ENCODE measurements at regions not wholly inside any gene's neighbourhood (a gene's known extent, or its start where the extent isn't known, plus 50 kb on each side); places are given as distances from the start of the nearest gene placed in this dataset.
"Not testable (repeated sequence)": the region's sequence is repeated elsewhere in the genome, so short reads cannot be mapped to it uniquely, and the experiment has no call there.

- DNase-seq: no peak
These were observed 868.9 kb upstream of the AUTS2 start for GRCh38 chr7:68729371-68729770.

DNA sequence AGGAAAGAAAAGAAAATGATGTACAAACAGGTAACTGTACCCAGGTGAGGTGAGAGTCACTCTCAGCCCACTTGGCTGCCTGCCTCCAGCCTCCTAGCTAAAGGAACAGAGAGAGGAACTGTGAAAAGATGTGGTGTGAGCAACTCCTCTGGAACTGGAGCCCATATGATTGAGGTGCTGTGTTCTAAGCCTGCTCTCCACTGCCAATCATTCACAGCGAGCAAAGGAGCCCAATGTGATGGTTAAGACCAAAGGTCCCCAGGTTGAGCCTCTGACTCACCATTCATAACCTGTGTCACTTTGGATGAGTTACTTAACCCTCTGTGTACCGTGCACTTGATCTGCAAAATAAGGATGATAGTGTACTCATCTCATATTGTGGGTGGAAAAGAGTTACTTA is 868.1 kb upstream of the AUTS2 start:
- DNase-seq: no peak

- no peak for DNase-seq
These were observed 867.3 kb upstream of the AUTS2 start for GRCh38 chr7:68730964-68731363.

GRCh38 chr7:68733219-68734153 is 864.8 kb upstream of the AUTS2 start:
- DNase-seq: no peak

DNA sequence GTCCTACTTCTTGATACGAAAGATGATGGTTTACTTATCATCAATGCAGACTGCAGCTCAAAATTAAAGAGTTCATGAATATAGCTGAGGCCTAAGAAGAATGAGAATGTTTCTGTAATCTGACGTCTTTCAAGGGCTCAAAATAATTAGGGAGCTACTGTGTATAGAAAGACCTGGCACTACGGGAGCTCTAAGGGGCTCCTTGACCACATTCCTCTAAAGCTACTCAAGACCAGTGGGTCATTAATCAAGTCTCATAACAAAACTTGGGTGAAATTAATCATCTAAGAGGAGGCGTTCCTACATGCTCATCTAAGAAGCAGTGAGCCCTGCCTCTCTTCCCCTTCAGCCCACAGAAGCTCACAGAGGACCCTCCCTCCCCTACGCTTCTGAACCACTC is 863.8 kb upstream of the AUTS2 start:
- no peak for DNase-seq

DNA sequence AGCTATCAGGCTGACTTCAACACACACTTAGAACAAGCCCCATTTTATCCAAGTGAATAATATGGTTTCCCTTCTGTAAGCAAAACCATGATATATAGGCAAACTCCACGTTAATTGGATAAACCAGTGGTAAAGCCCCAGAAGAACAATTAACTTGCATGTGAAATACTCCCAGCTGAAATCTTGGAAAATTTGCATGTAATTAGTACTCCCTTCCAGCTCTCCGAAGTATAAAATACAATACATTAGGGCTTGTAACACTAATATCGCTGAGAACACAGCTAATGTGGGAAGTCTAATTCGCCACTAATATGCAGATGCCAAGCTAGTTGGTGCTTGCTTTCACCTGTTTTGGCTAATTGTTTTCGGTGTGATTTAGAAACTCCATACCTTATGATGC is 859.0 kb upstream of the AUTS2 start:
- no peak for DNase-seq

GRCh38 chr7:68744036-68744435 is 854.2 kb upstream of the AUTS2 start:
- DNase-seq: no peak

GRCh38 chr7:68748934-68749900 is 849.1 kb upstream of the AUTS2 start:
- DNase-seq: no peak

- DNase-seq: no peak
These were observed 845.6 kb upstream of the AUTS2 start for GRCh38 chr7:68752485-68753178.

GRCh38 chr7:68754414-68754813 is 843.9 kb upstream of the AUTS2 start:
- DNase-seq: no peak

GRCh38 chr7:68756986-68757495 is 841.2 kb upstream of the AUTS2 start:
- no peak for DNase-seq

DNA sequence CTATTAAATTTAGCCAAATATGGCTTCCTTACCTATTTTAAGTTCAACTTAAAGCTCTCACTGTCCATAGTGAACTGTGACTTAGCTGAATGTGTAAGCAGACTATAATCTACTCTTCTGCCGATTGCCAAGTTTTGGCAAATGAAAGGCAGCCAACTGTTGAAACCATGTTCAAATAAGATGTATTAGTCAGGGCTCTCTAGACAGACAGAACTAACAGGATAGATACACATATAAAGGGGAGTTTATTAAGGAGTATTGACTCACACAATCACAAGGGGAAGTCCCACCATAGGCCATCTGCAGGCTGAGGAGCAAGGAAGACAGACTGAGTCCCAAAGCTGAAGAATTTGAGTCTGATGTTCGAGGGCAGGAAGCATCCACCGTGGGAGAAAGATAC is 837.7 kb upstream of the AUTS2 start:
- DNase-seq: no peak

DNA sequence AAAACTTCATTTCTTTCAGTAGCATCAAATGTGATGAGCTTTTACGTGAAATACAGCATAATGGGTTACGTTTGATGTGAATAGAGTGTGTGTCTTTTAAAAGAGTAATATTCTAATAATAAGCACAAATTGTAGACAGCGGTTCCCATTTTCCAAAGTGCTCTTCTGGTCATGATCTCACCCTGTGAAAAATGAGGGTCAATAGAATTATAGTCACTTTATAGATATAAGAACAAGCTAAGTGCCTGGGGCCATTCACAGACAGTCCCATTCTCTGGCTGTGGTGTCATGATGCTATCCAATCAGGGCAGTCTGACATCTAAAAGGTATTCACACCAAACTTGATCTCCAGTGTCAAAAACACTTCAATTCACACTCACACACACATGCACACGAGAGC is 830.8 kb upstream of the AUTS2 start:
- DNase-seq: no peak

DNA sequence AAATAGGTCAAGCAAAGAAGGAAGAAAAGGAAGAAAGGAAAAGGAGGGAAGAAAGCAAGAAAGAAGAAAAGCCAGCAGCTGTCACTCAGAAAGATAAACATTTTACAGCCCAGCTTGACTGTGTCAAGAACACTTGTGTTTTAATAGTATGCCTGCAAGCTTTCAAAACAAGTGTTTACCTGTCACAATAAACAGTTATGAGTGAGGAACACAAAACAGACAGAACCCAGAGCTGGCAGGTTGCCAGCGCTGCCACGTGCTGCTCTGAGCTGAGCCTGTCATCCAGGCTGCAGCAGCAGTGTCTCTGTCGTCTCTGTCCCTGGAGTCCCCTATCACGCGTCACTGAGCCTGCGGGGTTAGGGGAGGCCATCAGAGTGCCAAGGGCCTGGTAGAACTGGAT is 827.6 kb upstream of the AUTS2 start:
- DNase-seq: no peak

- DNase-seq: no peak
These were observed 821.9 kb upstream of the AUTS2 start for GRCh38 chr7:68776326-68776725.

DNA sequence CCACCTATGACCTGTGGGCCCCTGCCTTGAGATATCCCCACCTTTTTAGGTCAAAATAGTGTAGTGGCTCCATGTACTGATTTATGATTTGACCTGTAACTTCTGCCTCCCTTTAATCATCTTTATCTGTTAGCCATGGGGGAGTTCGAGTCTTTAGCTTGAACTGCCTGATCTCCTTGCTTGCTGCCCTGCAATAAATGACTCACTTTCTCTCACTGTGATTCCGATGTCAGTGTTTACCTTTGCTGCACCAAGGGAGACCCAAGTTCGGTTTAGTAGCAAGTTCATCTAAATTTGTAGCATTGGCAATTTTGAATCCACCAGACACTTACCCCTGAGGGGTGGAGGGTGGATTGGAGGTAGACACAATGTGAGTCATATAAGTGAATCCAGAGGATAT is 814.6 kb upstream of the AUTS2 start:
- DNase-seq: no peak

- DNase-seq: no peak
These were observed 813.2 kb upstream of the AUTS2 start for GRCh38 chr7:68785036-68785435.

- no peak for DNase-seq
These were observed 810.7 kb upstream of the AUTS2 start for GRCh38 chr7:68787566-68787965.

GRCh38 chr7:68788529-68788928 is 809.7 kb upstream of the AUTS2 start:
- not testable (repeated sequence) for DNase-seq

- no peak for DNase-seq
These were observed 808.7 kb upstream of the AUTS2 start for GRCh38 chr7:68789597-68789996.

DNA sequence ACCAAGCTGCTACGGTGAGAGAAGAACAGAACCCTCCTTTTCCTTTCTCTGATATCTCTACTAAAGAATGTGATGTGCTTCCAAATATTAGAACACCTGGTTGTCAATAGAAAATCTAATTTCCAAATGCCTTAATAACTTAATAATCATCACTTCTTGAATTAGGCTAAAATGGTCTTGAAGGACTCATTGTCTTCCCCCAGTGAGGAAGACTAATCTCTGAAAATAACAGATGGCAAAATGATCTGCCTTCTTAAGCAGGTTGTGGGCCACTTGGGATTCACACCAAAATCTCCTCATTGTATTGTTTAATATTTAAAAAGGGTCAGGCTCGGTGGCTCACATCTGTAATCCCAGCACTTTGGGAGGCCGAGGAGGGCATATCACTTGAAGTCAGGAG is 805.9 kb upstream of the AUTS2 start:
- DNase-seq: no peak

- DNase-seq: no peak
These were observed 804.8 kb upstream of the AUTS2 start for GRCh38 chr7:68793513-68793912.

- no peak for DNase-seq
These were observed 798.0 kb upstream of the AUTS2 start for GRCh38 chr7:68800316-68800715.
